DOHH2 (cell line): ENCODE measurements at regions not wholly inside any gene's neighbourhood (a gene's known extent, or its start where the extent isn't known, plus 50 kb on each side); places are given as distances from the start of the nearest gene placed in this dataset.

Source experiments
- H3F3A ChIP-seq: fragments of 200-600 bp; sonication (generic), shearing (Covaris generic); 2 replicates; pipeline ENCODE4 v1.6.0; 2016; ENCODE audit warnings: antibody characterized with exemption, mild to moderate bottlenecking; ENCODE audit not compliant: control insufficient read depth, insufficient read depth
- H3K27ac ChIP-seq: fragments of 200-600 bp; sonication (generic); 2 replicates; pipeline ENCODE4 v1.5.1; 2014; ENCODE audit warnings: low read depth, mild to moderate bottlenecking, low read length, moderate library complexity
- H3K27me3 ChIP-seq: fragments of 200-600 bp; sonication (generic); 2 replicates; pipeline ENCODE4 v1.6.1; 2014; ENCODE audit warnings: mild to moderate bottlenecking, low read length, mixed read lengths; ENCODE audit not compliant: control insufficient read depth
- H3K36me3 ChIP-seq: fragments of 200-600 bp; sonication (generic); 2 replicates; pipeline ENCODE4 v1.6.1; 2014; ENCODE audit warnings: mild to moderate bottlenecking, low read length, moderate library complexity, mixed read lengths; ENCODE audit not compliant: control insufficient read depth
- H3K4me1 ChIP-seq: fragments of 200-600 bp; sonication (generic); 2 replicates; pipeline ENCODE4 v1.6.1; 2014; ENCODE audit warnings: mild to moderate bottlenecking, low read length, mixed read lengths; ENCODE audit not compliant: control insufficient read depth
- H3K4me2 ChIP-seq: fragments of 200-600 bp; sonication (generic); 2 replicates; pipeline ENCODE4 v1.6.0; 2014; ENCODE audit warnings: mild to moderate bottlenecking, low read length, moderate library complexity
- H3K4me3 ChIP-seq: fragments of 200-600 bp; sonication (generic); 2 replicates; pipeline ENCODE4 v1.5.1; 2014; ENCODE audit warnings: mild to moderate bottlenecking, low read length, mixed read lengths
- H3K79me2 ChIP-seq: fragments of 200-600 bp; sonication (generic); 2 replicates; pipeline ENCODE4 v1.6.1; 2014; ENCODE audit warnings: mild to moderate bottlenecking, low read length, mixed read lengths; ENCODE audit not compliant: control insufficient read depth
- H3K9me2 ChIP-seq: fragments of 200-600 bp; sonication (generic); replicated peaks from 2 replicates; pipeline ENCODE4 v1.6.1; 2014; ENCODE audit warnings: mild to moderate bottlenecking, low read length, mixed read lengths; ENCODE audit not compliant: control insufficient read depth
- H3K9me3 ChIP-seq: fragments of 200-600 bp; sonication (generic); 2 replicates; pipeline ENCODE4 v1.6.1; 2014; ENCODE audit warnings: antibody characterized with exemption, low read length, mixed read lengths; ENCODE audit not compliant: control insufficient read depth, insufficient read depth
- H4K20me1 ChIP-seq: fragments of 200-600 bp; sonication (generic); 2 replicates; pipeline ENCODE4 v1.6.0; 2014; ENCODE audit warnings: low read depth, mild to moderate bottlenecking, antibody characterized with exemption, low read length, moderate library complexity; ENCODE audit not compliant: control insufficient read depth, insufficient read depth
- EZH2phosphoT487 ChIP-seq: fragments of 200-600 bp; sonication (generic); IDR thresholded peaks from 2 replicates; pipeline ENCODE4 v1.6.1; 2017; ENCODE audit warnings: borderline replicate concordance, mild to moderate bottlenecking, antibody characterized with exemption, low read length, moderate library complexity, mixed read lengths
- TF ChIP-seq, protein P1 (sequence below): fragments of 200-600 bp; sonication (generic); IDR thresholded peaks from one replicate; pipeline ENCODE4 v1.5.1; 2014; ENCODE audit warnings: antibody characterized with exemption, mild to moderate bottlenecking, low read depth, low read length; ENCODE audit not compliant: poor library complexity, severe bottlenecking

DNA sequence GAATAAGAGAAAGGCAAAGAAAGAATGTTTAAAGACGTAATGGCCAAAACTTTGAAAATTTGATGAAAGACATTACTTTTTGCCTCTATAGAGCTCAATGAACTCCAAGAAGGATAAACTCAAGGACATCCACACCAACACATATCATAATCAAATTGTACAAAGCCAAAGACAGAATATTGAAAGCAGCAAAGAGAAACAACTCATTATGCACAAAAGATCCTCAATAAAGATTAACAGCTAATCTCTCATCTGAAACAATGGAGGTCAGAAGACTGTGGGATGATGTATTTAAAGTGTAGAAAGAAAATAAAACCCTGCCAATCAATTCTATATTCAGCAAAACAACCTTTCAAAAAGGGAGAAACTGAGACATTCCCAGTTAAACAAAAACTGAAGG lies 129.1 kb upstream of the TEX13D start:
- no peaks in the 10 kb centered on the region for H3K79me2 ChIP-seq
- H3K27ac ChIP-seq, result no peak overlapping the region
- H3K4me1 ChIP-seq, result no peaks in the 10 kb centered on the region
- H3K4me3 ChIP-seq, result no peak overlapping the region
- H3K9me2 ChIP-seq, result no peaks in the 10 kb centered on the region
- TF ChIP-seq, protein P1, sequence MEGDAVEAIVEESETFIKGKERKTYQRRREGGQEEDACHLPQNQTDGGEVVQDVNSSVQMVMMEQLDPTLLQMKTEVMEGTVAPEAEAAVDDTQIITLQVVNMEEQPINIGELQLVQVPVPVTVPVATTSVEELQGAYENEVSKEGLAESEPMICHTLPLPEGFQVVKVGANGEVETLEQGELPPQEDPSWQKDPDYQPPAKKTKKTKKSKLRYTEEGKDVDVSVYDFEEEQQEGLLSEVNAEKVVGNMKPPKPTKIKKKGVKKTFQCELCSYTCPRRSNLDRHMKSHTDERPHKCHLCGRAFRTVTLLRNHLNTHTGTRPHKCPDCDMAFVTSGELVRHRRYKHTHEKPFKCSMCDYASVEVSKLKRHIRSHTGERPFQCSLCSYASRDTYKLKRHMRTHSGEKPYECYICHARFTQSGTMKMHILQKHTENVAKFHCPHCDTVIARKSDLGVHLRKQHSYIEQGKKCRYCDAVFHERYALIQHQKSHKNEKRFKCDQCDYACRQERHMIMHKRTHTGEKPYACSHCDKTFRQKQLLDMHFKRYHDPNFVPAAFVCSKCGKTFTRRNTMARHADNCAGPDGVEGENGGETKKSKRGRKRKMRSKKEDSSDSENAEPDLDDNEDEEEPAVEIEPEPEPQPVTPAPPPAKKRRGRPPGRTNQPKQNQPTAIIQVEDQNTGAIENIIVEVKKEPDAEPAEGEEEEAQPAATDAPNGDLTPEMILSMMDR, result no peak
- TF ChIP-seq EZH2phosphoT487, result no peak
- H3K27me3 ChIP-seq, result no peaks in the 10 kb centered on the region
- no peaks in the 10 kb centered on the region for H3F3A ChIP-seq
- no peak overlapping the region for H3K4me2 ChIP-seq
- H3K9me3 ChIP-seq, result no peaks in the 10 kb centered on the region
- no peaks in the 10 kb centered on the region for H4K20me1 ChIP-seq
- H3K36me3 ChIP-seq, result no peaks in the 10 kb centered on the region

DNA sequence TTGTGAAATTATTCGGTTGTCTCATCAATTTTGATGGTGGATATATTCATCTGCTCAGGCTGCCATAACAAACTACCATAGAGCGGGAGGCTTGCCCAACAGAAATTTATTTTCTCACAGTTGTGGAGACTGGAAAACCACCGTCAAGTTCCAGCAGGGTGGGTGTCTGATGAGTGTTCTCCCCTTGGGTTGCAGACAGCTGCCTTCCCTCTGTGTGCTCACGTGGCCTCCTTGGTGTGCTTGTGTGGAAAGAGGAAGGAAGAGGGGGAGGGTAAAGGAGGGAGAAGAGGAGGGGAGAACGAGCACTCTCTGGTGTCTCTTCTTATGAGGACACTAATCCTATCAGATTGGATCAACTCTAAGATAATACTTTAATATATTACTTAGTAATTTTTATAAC lies 123.8 kb upstream of the TEX13D start:
- Histone ChIP-seq H3F3A (no peaks in the 10 kb centered on the region), H3K4me3 (no peak overlapping the region), H4K20me1 (no peaks in the 10 kb centered on the region), H3K36me3 (no peaks in the 10 kb centered on the region), H3K9me3 (no peaks in the 10 kb centered on the region), H3K27ac (no peak overlapping the region), H3K27me3 (no peaks in the 10 kb centered on the region), H3K4me1 (no peaks in the 10 kb centered on the region; the same call in 1 of the 2 replicates), H3K4me2 (no peak overlapping the region), H3K9me2 (no peaks in the 10 kb centered on the region), H3K79me2 (no peaks in the 10 kb centered on the region)
- no peak for TF ChIP-seq EZH2phosphoT487
- TF ChIP-seq, protein P1, result no peak

DNA sequence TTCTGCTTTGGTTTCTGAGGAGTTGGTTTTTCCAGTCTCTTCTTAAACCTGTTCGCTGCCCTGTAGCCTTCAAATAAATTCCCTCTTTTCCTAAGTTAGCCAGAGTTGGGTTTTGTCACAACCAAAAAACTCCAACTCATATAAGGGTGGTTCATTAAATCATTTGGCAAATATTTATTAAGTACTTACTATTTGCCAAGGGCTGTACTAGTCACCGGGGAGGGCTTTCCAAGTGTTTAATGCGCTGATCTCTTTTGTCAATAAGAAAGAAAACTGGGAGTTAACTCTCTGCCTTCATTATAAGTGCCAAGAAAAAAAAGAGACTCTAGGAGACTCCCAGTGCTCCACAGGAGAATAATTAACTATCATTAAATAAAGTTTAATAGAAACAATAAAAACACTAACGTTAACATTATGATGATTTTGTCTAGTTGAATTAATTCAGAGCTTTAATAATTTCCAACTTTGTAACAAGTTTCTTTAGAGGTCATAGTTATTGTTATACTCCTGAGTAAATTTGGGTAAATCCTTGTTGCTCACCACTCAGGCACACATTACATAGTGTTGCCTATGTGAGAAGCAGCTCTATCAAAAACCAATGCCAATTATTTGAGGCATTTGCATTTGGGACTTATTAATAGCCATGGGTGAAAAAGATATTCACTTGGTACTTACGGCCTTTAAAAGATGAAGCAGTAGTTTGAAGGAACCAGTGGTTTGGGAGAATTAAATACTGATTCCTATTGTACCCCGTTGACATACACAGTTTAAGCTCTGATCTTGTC lies 122.5 kb upstream of the TEX13D start:
- TF ChIP-seq, protein P1, result no peak
- no peak for TF ChIP-seq EZH2phosphoT487
- Histone ChIP-seq H3K9me2 (no peaks in the 10 kb centered on the region), H3K27me3 (no peaks in the 10 kb centered on the region), H4K20me1 (no peaks in the 10 kb centered on the region), H3F3A (no peaks in the 10 kb centered on the region), H3K27ac (no peak overlapping the region), H3K4me3 (no peak overlapping the region), H3K36me3 (no peaks in the 10 kb centered on the region), H3K79me2 (no peaks in the 10 kb centered on the region), H3K9me3 (no peaks in the 10 kb centered on the region), H3K4me1 (no peaks in the 10 kb centered on the region; the same call in 1 of the 2 replicates), H3K4me2 (no peak overlapping the region)
